SK-N-SH treated with all-trans-retinoic acid at 6 μM for 48 hours (cell line): ENCODE measurements at regions not wholly inside any gene's neighbourhood (a gene's known extent, or its start where the extent isn't known, plus 50 kb on each side); places are given as distances from the start of the nearest gene placed in this dataset.

Source experiments
- ATAC-seq: fragments of 200-7000 bp; cut with Tn5 transposase; 3 replicates; pipeline ENCODE4 v1.9.1; 2020; ENCODE audit warnings: mild to moderate bottlenecking, moderate library complexity
- ARNTL ChIP-seq: fragments of 450-650 bp; formaldehyde crosslinking; IDR thresholded peaks from 2 replicates; pipeline ENCODE4 v1.5.0; 2020; ENCODE audit warnings: low read depth, mild to moderate bottlenecking, moderate library complexity, borderline replicate concordance
- BACH2 ChIP-seq: fragments of 250-450 bp; sonication (Bioruptor Pico); IDR thresholded peaks from 2 replicates; pipeline ENCODE4 v1.9.0; 2021; ENCODE audit warnings: mild to moderate bottlenecking, borderline replicate concordance
- CSDC2 ChIP-seq: fragments of 250-450 bp; sonication (Bioruptor Pico); IDR thresholded peaks from 2 replicates; pipeline ENCODE4 v1.5.0; 2020; ENCODE audit warnings: mild to moderate bottlenecking, moderate library complexity
- CSRNP3 ChIP-seq: fragments of 250-450 bp; sonication (Bioruptor Pico); IDR thresholded peaks from 2 replicates; pipeline ENCODE4 v1.5.1; 2021; ENCODE audit warnings: mild to moderate bottlenecking, moderate library complexity
- ESRRG ChIP-seq: fragments of 250-450 bp; sonication (Bioruptor Pico); IDR thresholded peaks from 2 replicates; pipeline ENCODE4 v1.6.1; 2021; ENCODE audit warnings: mild to moderate bottlenecking
- GLIS3 ChIP-seq: fragments of 250-450 bp; sonication (Bioruptor Pico); IDR thresholded peaks from 2 replicates; pipeline ENCODE4 v1.5.0; 2020; ENCODE audit warnings: mild to moderate bottlenecking, moderate library complexity
- ISL1 ChIP-seq: fragments of 250-450 bp; sonication (Bioruptor Pico); IDR thresholded peaks from 2 replicates; pipeline ENCODE4 v2.1.2; 2022; ENCODE audit warnings: mild to moderate bottlenecking, moderate library complexity
- OSR1 ChIP-seq: fragments of 250-450 bp; sonication (Bioruptor Pico); IDR thresholded peaks from 2 replicates; pipeline ENCODE4 v1.8.0; 2022; ENCODE audit warnings: moderate library complexity, mild to moderate bottlenecking, inconsistent platforms
- PATZ1 ChIP-seq: fragments of 250-450 bp; sonication (Bioruptor Pico); IDR thresholded peaks from 2 replicates; pipeline ENCODE4 v1.8.0; 2020; ENCODE audit warnings: mild to moderate bottlenecking, moderate library complexity, borderline replicate concordance
- POU6F1 ChIP-seq: fragments of 250-450 bp; sonication (Bioruptor Pico); IDR thresholded peaks from 2 replicates; pipeline ENCODE4 v1.8.0; 2021; ENCODE audit warnings: low read depth, mild to moderate bottlenecking, moderate library complexity, borderline replicate concordance
- PPARA ChIP-seq: fragments of 250-450 bp; sonication (Bioruptor Pico); IDR thresholded peaks from 2 replicates; pipeline ENCODE4 v1.5.0; 2020; ENCODE audit warnings: mild to moderate bottlenecking, borderline replicate concordance
- RARB ChIP-seq: fragments of 250-450 bp; sonication (Bioruptor Pico); IDR thresholded peaks from 2 replicates; pipeline ENCODE4 v1.8.0; 2021; ENCODE audit warnings: mild to moderate bottlenecking, moderate library complexity
- SNAI2 ChIP-seq: fragments of 250-450 bp; sonication (Bioruptor Pico); IDR thresholded peaks from 2 replicates; pipeline ENCODE4 v1.5.0; 2020; ENCODE audit warnings: mild to moderate bottlenecking, moderate library complexity
- TCF4 ChIP-seq: fragments of 250-450 bp; sonication (Bioruptor Pico); IDR thresholded peaks from 2 replicates; pipeline ENCODE4 v1.8.0; 2021; ENCODE audit warnings: mild to moderate bottlenecking, moderate library complexity, borderline replicate concordance
- ZC3H10 ChIP-seq: fragments of 250-450 bp; sonication (Bioruptor Pico); IDR thresholded peaks from 2 replicates; pipeline ENCODE4 v1.5.1; 2021; ENCODE audit warnings: mild to moderate bottlenecking, moderate library complexity
- ZFP3 ChIP-seq: fragments of 250-450 bp; sonication (Bioruptor Pico); IDR thresholded peaks from 2 replicates; pipeline ENCODE4 v1.5.0; 2020; ENCODE audit warnings: mild to moderate bottlenecking, moderate library complexity
- ZFP30 ChIP-seq: fragments of 450-650 bp; formaldehyde crosslinking; IDR thresholded peaks from 2 replicates; pipeline ENCODE4 v1.5.0; 2022; ENCODE audit warnings: mild to moderate bottlenecking, moderate library complexity
- ZNF565 ChIP-seq: fragments of 450-650 bp; formaldehyde crosslinking; conservative IDR thresholded peaks from 2 replicates; pipeline ENCODE4 v1.5.0; 2020; ENCODE audit warnings: low read depth, mild to moderate bottlenecking, moderate library complexity
- ZNF70 ChIP-seq: fragments of 450-650 bp; formaldehyde crosslinking; IDR thresholded peaks from 2 replicates; pipeline ENCODE4 v1.5.0; 2020; ENCODE audit warnings: mild to moderate bottlenecking, moderate library complexity
- ZNF8 ChIP-seq: fragments of 450-650 bp; formaldehyde crosslinking; IDR thresholded peaks from 2 replicates; pipeline ENCODE4 v1.5.0; 2020; ENCODE audit warnings: mild to moderate bottlenecking, moderate library complexity
- TF ChIP-seq, protein P1 (sequence below): fragments of 250-450 bp; sonication (Bioruptor Pico); IDR thresholded peaks from 2 replicates; pipeline ENCODE4 v1.5.1; 2020; ENCODE audit warnings: low read depth, mild to moderate bottlenecking, moderate library complexity

GRCh38 chr5:110092955-110093785 is 403.4 kb downstream of the MAN2A1 start:
- ATAC-seq = peak; percentile 57; the same call in 2 of the 3 replicates

DNA sequence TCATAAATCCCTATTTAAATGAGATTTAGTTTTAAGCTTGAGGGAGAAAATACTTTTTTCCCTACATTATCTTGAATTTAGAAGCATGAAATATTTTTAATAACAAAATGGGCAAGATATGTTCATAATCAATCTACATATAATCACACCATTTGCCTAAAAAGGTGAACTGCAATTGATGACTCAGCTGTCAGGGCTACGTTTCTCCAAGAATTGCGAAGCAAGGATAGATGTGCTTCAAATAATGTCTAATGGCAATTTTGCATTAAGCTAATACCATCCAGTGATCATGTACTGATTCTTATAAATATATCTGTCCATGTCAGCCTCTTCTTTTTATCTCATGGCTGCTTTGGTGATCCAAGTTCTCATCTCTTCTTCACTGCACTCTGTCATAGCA is 404.4 kb downstream of the MAN2A1 start:
- no peak for ATAC-seq
- TF ChIP-seq ARNTL (CRISPR knock-in tag) = no peak
- TF ChIP-seq ESRRG (CRISPR knock-in tag) = no peak
- TF ChIP-seq, protein P1, sequence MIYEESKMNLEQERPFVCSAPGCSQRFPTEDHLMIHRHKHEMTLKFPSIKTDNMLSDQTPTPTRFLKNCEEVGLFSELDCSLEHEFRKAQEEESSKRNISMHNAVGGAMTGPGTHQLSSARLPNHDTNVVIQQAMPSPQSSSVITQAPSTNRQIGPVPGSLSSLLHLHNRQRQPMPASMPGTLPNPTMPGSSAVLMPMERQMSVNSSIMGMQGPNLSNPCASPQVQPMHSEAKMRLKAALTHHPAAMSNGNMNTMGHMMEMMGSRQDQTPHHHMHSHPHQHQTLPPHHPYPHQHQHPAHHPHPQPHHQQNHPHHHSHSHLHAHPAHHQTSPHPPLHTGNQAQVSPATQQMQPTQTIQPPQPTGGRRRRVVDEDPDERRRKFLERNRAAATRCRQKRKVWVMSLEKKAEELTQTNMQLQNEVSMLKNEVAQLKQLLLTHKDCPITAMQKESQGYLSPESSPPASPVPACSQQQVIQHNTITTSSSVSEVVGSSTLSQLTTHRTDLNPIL = no peak
- TF ChIP-seq POU6F1 = no peak
- no peak for TF ChIP-seq GLIS3
- no peak for TF ChIP-seq ZNF8 (CRISPR knock-in tag)
- TF ChIP-seq BACH2 (CRISPR knock-in tag) = no peak
- TF ChIP-seq ZFP3 (CRISPR knock-in tag) = no peak
- no peak for TF ChIP-seq ISL1 (CRISPR knock-in tag)
- no peak for TF ChIP-seq PPARA (CRISPR knock-in tag)
- no peak for TF ChIP-seq ZNF70 (CRISPR knock-in tag)
- TF ChIP-seq ZC3H10 (CRISPR knock-in tag) = no peak
- no peak for TF ChIP-seq CSRNP3 (CRISPR knock-in tag)

More at GRCh38 chr5:110092955-110093785, 403.4 kb downstream of the MAN2A1 start:
- TF ChIP-seq OSR1 (CRISPR knock-in tag) = no peak
- TF ChIP-seq ZC3H10 (CRISPR knock-in tag) = no peak
- no peak for TF ChIP-seq TCF4 (CRISPR knock-in tag)
- no peak for TF ChIP-seq CSRNP3 (CRISPR knock-in tag)
- no peak for TF ChIP-seq RARB (CRISPR knock-in tag)
- no peak for TF ChIP-seq ARNTL (CRISPR knock-in tag)
- TF ChIP-seq ZFP3 (CRISPR knock-in tag) = no peak
- TF ChIP-seq SNAI2 (CRISPR knock-in tag) = no peak
- TF ChIP-seq CSDC2 (CRISPR knock-in tag) = no peak
- TF ChIP-seq, protein P1 = no peak
- no peak for TF ChIP-seq ZNF565 (CRISPR knock-in tag)
- TF ChIP-seq ISL1 (CRISPR knock-in tag) = no peak; the same call in 1 of the 2 replicates
- TF ChIP-seq BACH2 (CRISPR knock-in tag) = no peak
- no peak for TF ChIP-seq ZNF8 (CRISPR knock-in tag)
- TF ChIP-seq ESRRG (CRISPR knock-in tag) = no peak
- TF ChIP-seq PATZ1 = no peak

- no peak for ATAC-seq
- TF ChIP-seq ESRRG (CRISPR knock-in tag) (no peak), ZNF8 (CRISPR knock-in tag) (no peak), ZFP30 (CRISPR knock-in tag) (no peak), CSRNP3 (CRISPR knock-in tag) (no peak)
- TF ChIP-seq, protein P1 = no peak
These were observed 404.8 kb downstream of the MAN2A1 start for GRCh38 chr5:110094548-110094947.
